ENCODE measurements at regions not wholly inside any gene's neighbourhood (a gene's known extent, or its start where the extent isn't known, plus 50 kb on each side); places are given as distances from the start of the nearest gene placed in this dataset.
"Not testable (repeated sequence)": the region's sequence is repeated elsewhere in the genome, so short reads cannot be mapped to it uniquely, and the experiment has no call there.

GRCh38 chr2:87318814-87319491 is 297.3 kb upstream of the PLGLB1 start:
- not testable (repeated sequence) for FAIRE-seq

GRCh38 chr2:87319705-87320104 is 298.1 kb upstream of the PLGLB1 start:
- not testable (repeated sequence) for FAIRE-seq

GRCh38 chr2:87321201-87321600 is 299.6 kb upstream of the PLGLB1 start:
- FAIRE-seq: not testable (repeated sequence)

GRCh38 chr2:87324335-87325041 is 302.8 kb upstream of the PLGLB1 start:
- FAIRE-seq: not testable (repeated sequence)

GRCh38 chr2:87325042-87325910 is 303.6 kb upstream of the PLGLB1 start:
- FAIRE-seq: not testable (repeated sequence)

- not testable (repeated sequence) for FAIRE-seq
These were observed 304.3 kb upstream of the PLGLB1 start for GRCh38 chr2:87325911-87326294.

GRCh38 chr2:87326754-87327153 is 305.1 kb upstream of the PLGLB1 start:
- FAIRE-seq: not testable (repeated sequence)

- FAIRE-seq: not testable (repeated sequence)
These were observed 306.2 kb upstream of the PLGLB1 start for GRCh38 chr2:87327648-87328371.

- FAIRE-seq: not testable (repeated sequence)
These were observed 307.9 kb upstream of the PLGLB1 start for GRCh38 chr2:87329529-87329928.

GRCh38 chr2:87330486-87330885 is 308.8 kb upstream of the PLGLB1 start:
- not testable (repeated sequence) for FAIRE-seq

- FAIRE-seq: not testable (repeated sequence)
These were observed 310.4 kb upstream of the PLGLB1 start for GRCh38 chr2:87331940-87332583.

- not testable (repeated sequence) for FAIRE-seq
These were observed 313.2 kb upstream of the PLGLB1 start for GRCh38 chr2:87334888-87335287.

GRCh38 chr2:87338998-87339397 is 317.4 kb upstream of the PLGLB1 start:
- FAIRE-seq: not testable (repeated sequence)

GRCh38 chr2:87341601-87342014 is 320.0 kb upstream of the PLGLB1 start:
- FAIRE-seq: not testable (repeated sequence)

GRCh38 chr2:87342175-87342574 is 320.5 kb upstream of the PLGLB1 start:
- not testable (repeated sequence) for FAIRE-seq

- FAIRE-seq: not testable (repeated sequence)
These were observed 321.7 kb upstream of the PLGLB1 start for GRCh38 chr2:87343347-87343746.

- FAIRE-seq: not testable (repeated sequence)
These were observed 323.6 kb upstream of the PLGLB1 start for GRCh38 chr2:87345283-87345682.

GRCh38 chr2:87348556-87348955 is 326.9 kb upstream of the PLGLB1 start:
- FAIRE-seq: not testable (repeated sequence)

- not testable (repeated sequence) for FAIRE-seq
These were observed 327.4 kb upstream of the PLGLB1 start for GRCh38 chr2:87349006-87349405.

- not testable (repeated sequence) for FAIRE-seq
These were observed 330.7 kb upstream of the PLGLB1 start for GRCh38 chr2:87352178-87352934.

- FAIRE-seq: not testable (repeated sequence)
These were observed 331.8 kb upstream of the PLGLB1 start for GRCh38 chr2:87353408-87353807.
